HepG2 (cell line): ENCODE measurements at regions not wholly inside any gene's neighbourhood (a gene's known extent, or its start where the extent isn't known, plus 50 kb on each side); places are given as distances from the start of the nearest gene placed in this dataset.

Experiments used
- ATAC-seq: fragments of 200-7000 bp; cut with Tn5 transposase; 3 replicates; pipeline ENCODE4 v1.9.1; 2020; ENCODE audit warnings: mild to moderate bottlenecking, moderate library complexity
- BruUV-seq: library from RNA; stranded (reverse); fragments of 400-500 nt; replicated peaks from 2 replicates; lab custom pipeline; 2021; lab: Mats Ljungman, UMichigan
- CTCF ChIA-PET: fragments of 300-600 bp; formaldehyde crosslinking; extraction: SDS; loops from one replicate; lab custom pipeline; 2021; ENCODE audit warnings: low total read pairs, inconsistent platforms, low intra/inter-chr PET ratio; lab: Yijun Ruan, JAX
- POLR2A ChIA-PET: fragments of 350-600 bp; sonication (Branson Sonifier 250); formaldehyde crosslinking; loops from one replicate; lab custom pipeline; 2020; ENCODE audit warnings: antibody characterized with exemption, inconsistent platforms; lab: Yijun Ruan, JAX
- DNase-seq: peaks from one replicate; pipeline ENCODE4 v3.0.0-alpha.2; 2015; ENCODE audit warnings: low spot score
- FAIRE-seq: peaks from 3 replicates; lab custom pipeline; 2011; peaks lifted over from hg19 to GRCh38; lab: Jason Lieb, UNC
- H2AFZ ChIP-seq: one replicate; pipeline ENCODE4 v1.6.1; 2011; ENCODE audit warnings: low read length, inconsistent platforms
- H3K27ac ChIP-seq: fragments of 300-600 bp; 3 replicates; pipeline ENCODE4 v1.8.0; 2011; ENCODE audit warnings: mixed run types, mild to moderate bottlenecking, mixed read lengths, low read length, inconsistent platforms; ENCODE audit not compliant: insufficient read depth; ENCODE audit errors: extremely low read length
- H3K27me3 ChIP-seq, 2 experiments: fragments of 200-600 bp in 1 of 2; 2 replicates in 1 of 2; 3 replicates in 1 of 2; pipeline versions ENCODE4 v1.6.0 to v1.8.0; 2011; ENCODE audit warnings: low read length in 2 of 2, mild to moderate bottlenecking in 2 of 2, moderate library complexity in 2 of 2, inconsistent platforms in 1 of 2; ENCODE audit not compliant: insufficient read depth in 2 of 2, control insufficient read depth in 1 of 2
- H3K36me3 ChIP-seq, 2 experiments: fragments of 200-600 bp in 1 of 2; replicated peaks in 1 of 2; 2 replicates in 1 of 2; 3 replicates in 1 of 2; pipeline versions ENCODE4 v1.5.1 to v1.8.0; 2011; ENCODE audit warnings: low read length in 2 of 2, inconsistent platforms in 1 of 2; ENCODE audit not compliant: insufficient read depth in 2 of 2, control insufficient read depth in 1 of 2
- H3K4me1 ChIP-seq: 2 replicates; pipeline ENCODE4 v1.5.1; 2012; ENCODE audit warnings: low read length, inconsistent platforms; ENCODE audit not compliant: insufficient read depth
- H3K4me2 ChIP-seq: 2 replicates; pipeline ENCODE4 v1.6.0; 2011; ENCODE audit warnings: low read depth, low read length, inconsistent platforms
- H3K4me3 ChIP-seq, 3 experiments: fragments of 200-600 bp in 1 of 3; sonication (generic), shearing (Covaris generic) in 1 of 3; replicated peaks in 1 of 3; 2 replicates each; pipeline ENCODE4 v1.5.1; 2011 to 2016; ENCODE audit warnings: low read length in 3 of 3, inconsistent platforms in 2 of 3, low read depth in 2 of 3, mild to moderate bottlenecking in 2 of 3, control low read depth in 1 of 3, mixed read lengths in 1 of 3; ENCODE audit not compliant: insufficient read depth in 1 of 3
- H3K79me2 ChIP-seq: one replicate; pipeline ENCODE4 v1.6.1; 2011; ENCODE audit warnings: low read length, inconsistent platforms; ENCODE audit not compliant: insufficient read depth
- H3K9ac ChIP-seq: 2 replicates; pipeline ENCODE4 v1.6.0; 2011; ENCODE audit warnings: mild to moderate bottlenecking, low read depth, low read length, inconsistent platforms; ENCODE audit not compliant: insufficient read depth
- H3K9me3 ChIP-seq: 2 replicates; pipeline ENCODE4 v1.5.1; 2012; ENCODE audit warnings: mild to moderate bottlenecking, low read length
- H4K20me1 ChIP-seq: 2 replicates; pipeline ENCODE4 v1.6.0; 2011; ENCODE audit warnings: inconsistent platforms, mild to moderate bottlenecking, low read length, moderate library complexity; ENCODE audit not compliant: insufficient read depth
- AHDC1 ChIP-seq: sonication (generic); formaldehyde crosslinking; IDR thresholded peaks from 2 replicates; pipeline ENCODE4 v1.5.1; 2020; ENCODE audit warnings: mild to moderate bottlenecking, missing genetic modification reagents, borderline replicate concordance
- ETV5 ChIP-seq: IDR thresholded peaks from 2 replicates; pipeline ENCODE4 v1.6.1; 2018; ENCODE audit warnings: missing biosample characterization, missing genetic modification reagents, inconsistent platforms, borderline replicate concordance
- HMGXB4 ChIP-seq, 2 experiments: sonication (generic) in 1 of 2; formaldehyde crosslinking in 1 of 2; IDR thresholded peaks; 2 replicates each; pipeline versions ENCODE4 v1.4.0 to v1.6.1; 2018 to 2020; ENCODE audit warnings: missing genetic modification reagents in 2 of 2, borderline replicate concordance in 1 of 2, low read depth in 1 of 2, mild to moderate bottlenecking in 1 of 2, missing biosample characterization in 1 of 2
- IKZF1 ChIP-seq: fragments of 450-650 bp; IDR thresholded peaks from 2 replicates; pipeline ENCODE4 v1.7.1; 2016
- LBX2 ChIP-seq: sonication (generic); formaldehyde crosslinking; IDR thresholded peaks from 2 replicates; pipeline ENCODE4 v1.5.0; 2020; ENCODE audit warnings: missing genetic modification reagents, mild to moderate bottlenecking, borderline replicate concordance
- WGBS: methylation state at CpG from one replicate; pipeline ENCODE4 v1.1.6; 2017; ENCODE audit warnings: low lambda C conversion rate; 5-methylcytosine and 5-hydroxymethylcytosine counted together
- in situ Hi-C: cut with HindIII; loops from 2 replicates; pipeline ENCODE4 v1.10.0; 2017; ENCODE audit warnings: low pct_unique_long_range_greater_than_20kb; ENCODE audit not compliant: extremely low pct_ligation_motif_present
- intact Hi-C: fragments of 100-400 bp; cut with micrococcal nuclease; formaldehyde crosslinking; loops from one replicate; pipeline ENCODE4 v1.10.0; 2022; ENCODE audit not compliant: unreplicated experiment

GRCh38 chr1:99149952-99150351, 114.3 kb upstream of the PLPPR4 start:
- Histone ChIP-seq H2AFZ (no peak overlapping the region), H3K27ac (no peak overlapping the region), H3K9ac (no peak overlapping the region), H3K36me3 (no peaks in the 10 kb centered on the region), H4K20me1 (no peaks in the 10 kb centered on the region), H3K4me1 (no peaks in the 10 kb centered on the region), H3K4me2 (no peak overlapping the region), H3K79me2 (no peaks in the 10 kb centered on the region), H3K27me3 (no peaks in the 10 kb centered on the region), H3K4me3 (no peak overlapping the region), H3K9me3 (no peaks in the 10 kb centered on the region)
- CTCF ChIA-PET = no interaction called here
- no peak for DNase-seq
- ATAC-seq = no peak
- POLR2A ChIA-PET = no interaction called here
- 2% methylated on average over 3 of the region's 3 CpGs for WGBS
- no TSS peak for BruUV-seq
- intact Hi-C loops (no loop called here), in situ Hi-C loops (no loop called here)
- no peak for FAIRE-seq
- TF ChIP-seq AHDC1 (CRISPR knock-in tag) = no peak
- no peak for TF ChIP-seq IKZF1
- no peak for TF ChIP-seq LBX2 (CRISPR knock-in tag)
- TF ChIP-seq HMGXB4 (CRISPR knock-in tag; IDR thresholded peaks at IDR 0.05; ENCODE audit: borderline replicate concordance in 1 of 2, low read depth in 1 of 2) = no peak
- no peak for TF ChIP-seq ETV5 (CRISPR knock-in tag)
